ENCODE measurements at regions not wholly inside any gene's neighbourhood (a gene's known extent, or its start where the extent isn't known, plus 50 kb on each side); places are given as distances from the start of the nearest gene placed in this dataset.

- H3K9me3 ChIP-seq (ENCODE audit: low read depth), result no peaks in the 10 kb centered on the region
- H3K36me3 ChIP-seq, result no peaks in the 10 kb centered on the region
- no peaks in the 10 kb centered on the region for H3K27me3 ChIP-seq
- no peak overlapping the region for H3K27ac ChIP-seq
- no peak for DNase-seq (ENCODE audit: low read depth in 1 of 2, low spot score in 1 of 2)
- TF ChIP-seq CTCF (IDR thresholded peaks at IDR 0.05; ENCODE audit: low read depth, low read length), result no peak
- no peaks in the 10 kb centered on the region for H3K4me1 ChIP-seq (ENCODE audit: low read depth)
- H3K4me3 ChIP-seq, result no peak overlapping the region
These were observed 207.0 kb upstream of the NSMCE3 start for GRCh38 chr15:29476503-29477080.

GRCh38 chr15:29475096-29475495, 205.5 kb upstream of the NSMCE3 start:
- H3K9me3 ChIP-seq (ENCODE audit: low read depth), result no peaks in the 10 kb centered on the region
- H3K27me3 ChIP-seq, result no peaks in the 10 kb centered on the region
- no peaks in the 10 kb centered on the region for H3K4me1 ChIP-seq (ENCODE audit: low read depth)
- TF ChIP-seq CTCF (IDR thresholded peaks at IDR 0.05; ENCODE audit: low read depth, low read length), result no peak
- no peak for DNase-seq (ENCODE audit: low read depth in 1 of 2, low spot score in 1 of 2)
- no peak overlapping the region for H3K27ac ChIP-seq
- H3K4me3 ChIP-seq, result no peak overlapping the region
- no peaks in the 10 kb centered on the region for H3K36me3 ChIP-seq

DNA sequence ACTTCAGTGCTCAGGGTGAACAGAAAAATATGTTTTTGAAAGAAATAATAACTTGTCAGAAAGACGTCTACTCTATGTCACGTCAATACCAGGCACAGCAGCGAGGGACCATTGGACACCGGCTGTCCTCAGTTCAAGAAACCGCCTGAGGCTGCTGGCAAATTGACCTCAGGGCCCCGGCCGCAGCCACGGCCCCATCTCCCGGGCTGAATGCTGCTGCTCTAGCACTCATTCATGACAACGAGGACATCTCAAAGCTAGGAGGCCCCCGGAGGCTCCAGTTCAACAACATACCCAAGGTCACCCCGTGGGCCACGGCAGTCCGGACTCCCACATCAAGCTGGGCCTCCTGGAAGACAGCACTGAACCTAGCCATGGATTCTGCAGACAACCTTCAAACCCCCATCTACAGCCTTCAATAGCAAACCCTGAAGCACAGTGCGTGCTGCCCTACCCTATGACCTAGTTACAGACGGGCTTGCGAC, 204.0 kb upstream of the NSMCE3 start:
- Histone ChIP-seq H3K27me3 (no peaks in the 10 kb centered on the region), H3K4me1 (ENCODE audit: low read depth) (no peaks in the 10 kb centered on the region), H3K36me3 (no peaks in the 10 kb centered on the region), H3K9me3 (ENCODE audit: low read depth) (no peaks in the 10 kb centered on the region), H3K27ac (no peak overlapping the region), H3K4me3 (no peak overlapping the region)
- no peak for TF ChIP-seq CTCF (IDR thresholded peaks at IDR 0.05; ENCODE audit: low read depth, low read length)
- DNase-seq (ENCODE audit: low read depth in 1 of 2, low spot score in 1 of 2), result no peak

GRCh38 chr15:29472901-29473445, 203.4 kb upstream of the NSMCE3 start:
- Histone ChIP-seq H3K4me1 (ENCODE audit: low read depth) (no peaks in the 10 kb centered on the region), H3K27me3 (no peaks in the 10 kb centered on the region), H3K36me3 (no peaks in the 10 kb centered on the region), H3K9me3 (ENCODE audit: low read depth) (no peaks in the 10 kb centered on the region), H3K27ac (no peak overlapping the region), H3K4me3 (no peak overlapping the region)
- DNase-seq (ENCODE audit: low read depth in 1 of 2, low spot score in 1 of 2), result no peak
- TF ChIP-seq CTCF (IDR thresholded peaks at IDR 0.05; ENCODE audit: low read depth, low read length), result no peak

DNA sequence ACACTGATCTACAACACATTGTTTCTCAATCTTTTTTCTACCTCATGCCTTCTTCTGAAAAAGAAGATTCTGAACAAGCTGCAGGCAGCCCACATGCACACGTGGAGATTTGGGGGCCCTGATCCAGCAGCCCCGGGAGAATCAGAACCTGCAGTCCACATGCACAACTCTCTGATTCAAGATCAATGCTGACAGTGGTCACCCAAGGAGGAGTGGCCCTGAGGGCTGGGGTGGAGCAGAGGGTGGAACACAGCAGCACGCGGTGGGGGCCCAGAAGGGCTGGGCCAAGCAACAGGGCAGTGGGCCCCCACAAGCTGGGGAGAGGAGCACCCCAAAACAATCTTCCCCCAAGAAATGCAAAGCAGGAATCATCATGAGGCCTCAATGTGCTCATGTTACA, 202.1 kb upstream of the NSMCE3 start:
- no peak overlapping the region for H3K27ac ChIP-seq
- H3K36me3 ChIP-seq, result no peaks in the 10 kb centered on the region
- TF ChIP-seq CTCF (IDR thresholded peaks at IDR 0.05; ENCODE audit: low read depth, low read length), result no peak
- no peak overlapping the region for H3K4me3 ChIP-seq
- no peak for DNase-seq (ENCODE audit: low read depth in 1 of 2, low spot score in 1 of 2)
- H3K27me3 ChIP-seq, result no peaks in the 10 kb centered on the region
- no peaks in the 10 kb centered on the region for H3K4me1 ChIP-seq (ENCODE audit: low read depth)
- H3K9me3 ChIP-seq (ENCODE audit: low read depth), result no peaks in the 10 kb centered on the region

All from cardiac muscle cell (in vitro differentiated cells and primary cell).